NCI-H526 treated with DMSO at 0.1 percent for 48 hours (cell line): ENCODE measurements at regions not wholly inside any gene's neighbourhood (a gene's known extent, or its start where the extent isn't known, plus 50 kb on each side); places are given as distances from the start of the nearest gene placed in this dataset.
"Not testable (repeated sequence)": the region's sequence is repeated elsewhere in the genome, so short reads cannot be mapped to it uniquely, and the experiment has no call there.

Experiments used
- DNase-seq: peaks from one replicate; lab custom pipeline; 2025; lab: John Stamatoyannopoulos, UW

DNA sequence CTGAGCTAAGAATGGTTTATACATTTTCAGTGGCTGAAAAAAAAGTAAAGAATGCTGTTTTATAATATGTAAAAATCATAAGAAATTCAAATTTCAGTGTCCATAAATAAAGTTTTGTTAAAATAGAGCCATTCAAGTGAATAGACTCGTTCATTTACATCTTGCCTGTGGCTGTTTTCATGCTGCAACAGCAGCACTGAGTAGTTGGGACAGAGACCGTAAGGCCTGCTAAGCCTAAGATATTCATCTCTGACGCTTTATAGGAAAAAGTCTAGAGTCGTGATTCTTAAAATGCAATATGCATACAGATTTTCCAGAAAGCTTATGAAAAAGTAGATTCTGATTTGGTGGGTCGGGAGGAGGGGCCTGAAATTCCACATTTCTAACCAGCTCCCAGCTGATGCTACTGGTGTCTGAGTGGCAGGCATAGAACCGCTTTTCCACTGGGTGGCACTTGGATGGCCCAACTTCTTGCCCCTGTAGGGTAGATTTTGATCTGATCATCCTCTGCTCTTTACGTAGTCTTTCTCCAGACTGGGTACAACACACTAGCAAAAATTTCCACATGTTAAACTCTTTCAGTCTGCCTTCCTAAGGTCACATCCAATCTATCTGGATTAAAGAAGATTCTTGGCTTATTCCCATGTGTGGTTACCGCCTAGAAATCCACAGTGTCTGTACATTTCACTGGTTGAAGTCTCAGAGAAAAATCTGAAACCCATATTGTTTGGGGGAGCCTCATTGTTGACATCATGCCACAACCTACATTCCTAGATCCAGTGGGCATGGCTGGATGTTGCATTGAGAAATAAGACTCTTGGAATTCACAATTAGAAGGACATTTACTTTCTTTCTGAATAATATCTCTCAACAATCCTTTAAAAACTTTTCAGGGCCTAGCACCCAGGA is 151.2 kb downstream of the C12orf75 start:
- DNase-seq = no peak

DNA sequence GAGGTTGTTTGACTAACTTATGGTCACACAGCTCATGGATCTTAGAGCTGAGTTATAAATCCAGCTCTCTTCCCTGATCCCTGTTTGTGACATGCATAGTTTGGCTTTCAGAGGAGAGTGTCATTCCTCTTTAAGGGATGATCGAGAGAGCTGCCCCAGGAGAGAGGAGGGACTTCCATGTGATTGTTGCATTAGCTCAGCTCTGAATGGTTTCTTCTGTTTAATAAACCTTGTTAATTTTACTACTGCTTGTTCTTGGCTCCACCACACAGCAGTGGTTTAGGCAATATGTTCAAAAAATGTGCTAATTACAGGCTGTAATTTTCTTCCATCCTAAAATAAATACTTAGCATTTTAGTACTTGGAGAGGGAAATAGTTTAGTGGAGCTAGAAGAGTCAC is 152.5 kb downstream of the C12orf75 start:
- DNase-seq = no peak

DNA sequence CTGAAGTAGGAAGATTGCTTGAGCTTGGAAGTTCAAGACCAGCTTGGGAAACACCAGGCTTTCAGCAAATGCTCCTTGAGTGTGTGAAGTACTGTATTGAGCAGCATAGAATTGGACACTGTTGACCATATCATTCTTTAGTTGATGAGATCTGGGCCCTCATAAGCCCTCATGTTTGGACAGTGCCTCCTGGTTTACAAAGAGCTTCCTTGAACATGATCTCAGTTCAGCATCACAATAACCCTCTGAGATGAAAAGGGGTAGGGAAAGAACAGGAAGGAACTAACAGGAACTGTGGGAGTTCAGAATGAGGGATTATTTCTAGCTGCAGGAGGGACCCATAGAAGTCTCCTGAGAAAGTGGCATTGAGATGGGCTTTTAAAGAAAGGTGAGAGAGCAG is 153.2 kb downstream of the C12orf75 start:
- no peak for DNase-seq

DNA sequence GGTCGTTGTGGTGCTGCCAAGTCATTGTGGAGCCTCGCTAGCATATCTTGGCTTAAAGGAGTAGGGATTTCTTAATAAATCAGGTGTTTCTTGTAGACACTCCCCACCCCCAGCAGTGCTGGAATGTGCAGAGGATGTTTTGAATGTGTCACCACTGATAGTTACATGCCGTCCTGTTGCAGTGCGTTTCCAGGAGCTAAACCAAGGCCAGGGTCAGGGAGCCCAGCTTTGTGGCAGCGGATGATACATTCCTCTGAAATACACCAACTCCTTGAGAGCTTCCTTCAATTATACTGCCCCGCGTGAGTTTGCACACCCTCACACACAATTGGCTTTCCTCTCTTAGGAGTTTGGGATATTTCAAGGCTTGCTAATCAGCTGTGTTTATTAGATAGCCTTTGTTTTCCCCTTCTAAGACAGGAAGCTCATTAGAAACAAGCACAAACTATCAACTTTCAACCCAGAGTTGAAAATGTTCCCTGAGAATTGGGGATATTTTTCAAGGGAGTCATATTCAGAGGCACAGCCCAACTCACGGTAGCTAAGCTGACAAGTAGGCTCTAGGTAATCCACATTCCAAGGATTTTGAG is 154.9 kb downstream of the C12orf75 start:
- no peak for DNase-seq

DNA sequence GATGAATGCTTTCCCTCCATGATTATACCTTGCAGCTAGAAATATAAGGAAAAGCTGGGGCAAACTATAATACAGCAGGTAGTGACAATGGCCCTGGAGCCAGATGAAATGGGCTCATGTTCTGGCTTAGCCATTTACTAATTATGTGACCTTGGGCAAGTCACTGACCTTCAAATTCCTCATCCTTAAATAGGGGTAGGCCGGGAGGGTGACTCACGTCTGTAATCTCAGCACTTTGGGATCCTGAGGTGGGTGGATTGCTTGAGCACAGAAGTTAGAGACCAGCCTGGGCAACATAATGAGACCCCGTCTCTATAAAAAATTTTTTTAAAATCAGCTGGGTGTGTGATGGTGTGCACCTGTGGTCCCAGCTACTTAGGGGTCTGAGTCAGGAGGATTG is 155.4 kb downstream of the C12orf75 start:
- no peak for DNase-seq

DNA sequence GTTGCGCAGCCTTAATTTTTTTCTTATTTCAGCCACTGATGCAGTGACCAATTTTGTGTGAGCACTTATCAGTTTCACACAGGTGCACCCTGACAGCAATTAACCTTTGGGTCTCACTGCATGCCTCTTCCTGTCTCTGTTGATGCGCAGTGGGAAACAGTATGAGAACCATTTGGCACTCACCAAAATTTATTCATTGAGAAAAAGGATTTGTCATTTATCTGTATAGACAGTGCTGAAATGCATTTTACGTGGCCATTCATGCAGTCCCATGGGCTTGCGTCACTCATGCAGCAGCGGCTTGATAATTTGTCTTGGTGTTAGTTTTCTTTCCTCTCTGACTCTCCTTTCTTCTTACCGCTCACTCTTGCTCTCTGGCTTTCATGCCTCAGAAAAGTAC is 157.5 kb downstream of the C12orf75 start:
- DNase-seq = no peak

DNA sequence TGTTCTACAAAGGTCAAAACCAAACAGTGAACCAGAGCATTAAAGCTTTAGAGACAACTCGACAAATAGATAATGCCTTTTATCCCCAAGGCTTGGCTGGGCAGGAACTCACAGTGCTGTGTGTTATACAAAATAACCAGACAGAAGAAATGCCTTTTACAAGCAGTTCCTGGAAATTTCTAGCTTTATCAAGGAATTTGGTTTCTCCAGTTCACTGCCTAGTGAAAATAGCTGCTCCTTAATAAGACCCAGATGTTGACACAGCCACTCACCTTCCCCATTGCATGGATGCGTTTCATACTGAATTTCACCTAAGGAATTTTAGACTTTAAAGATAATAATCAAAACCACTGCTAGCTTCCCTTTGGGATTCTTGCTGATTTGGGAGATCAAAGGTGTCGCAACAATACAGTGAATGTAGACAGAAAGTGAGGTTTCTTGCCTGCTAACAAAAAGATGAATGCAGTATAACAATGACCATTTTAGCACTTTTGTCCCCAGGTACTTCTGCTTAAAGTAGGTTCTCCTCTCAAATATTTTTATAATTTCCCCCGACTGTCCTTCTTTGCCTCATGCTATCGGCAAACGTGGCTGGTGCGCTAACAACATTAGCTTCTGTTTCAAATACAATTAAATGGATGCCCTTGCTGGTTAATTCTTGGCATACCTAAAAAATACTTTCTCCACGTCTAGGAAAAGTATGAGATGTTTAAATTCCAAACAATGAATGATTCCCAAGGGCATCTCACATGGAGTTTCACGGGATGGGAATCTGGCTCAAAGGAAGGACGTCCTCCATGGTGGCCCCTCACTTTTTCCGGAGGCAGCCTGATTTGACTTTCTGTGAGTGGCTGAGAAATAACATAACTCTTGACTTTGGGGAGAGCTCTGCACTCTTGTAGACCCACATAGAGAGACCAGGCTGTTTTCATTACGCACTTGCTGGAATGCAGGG is 162.4 kb downstream of the C12orf75 start:
- DNase-seq = no peak

DNA sequence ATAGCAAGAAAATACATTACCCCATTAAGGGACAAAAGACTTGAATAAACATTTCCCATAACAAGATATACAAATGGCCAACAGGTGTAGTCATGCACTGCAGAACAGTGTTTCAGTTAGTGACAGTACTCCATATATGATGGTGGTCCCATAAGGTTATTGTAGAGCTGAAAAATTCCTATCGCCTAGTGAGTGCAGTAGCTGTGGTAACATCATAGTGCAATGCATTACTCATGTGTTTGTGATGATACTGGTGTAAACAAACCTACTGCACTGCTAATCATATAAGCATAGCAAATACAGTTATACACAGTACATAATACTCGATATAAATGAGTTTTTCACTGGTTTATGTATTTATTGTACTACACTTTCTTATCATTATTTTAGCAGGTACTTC is 168.7 kb downstream of the C12orf75 start:
- DNase-seq = no peak

DNA sequence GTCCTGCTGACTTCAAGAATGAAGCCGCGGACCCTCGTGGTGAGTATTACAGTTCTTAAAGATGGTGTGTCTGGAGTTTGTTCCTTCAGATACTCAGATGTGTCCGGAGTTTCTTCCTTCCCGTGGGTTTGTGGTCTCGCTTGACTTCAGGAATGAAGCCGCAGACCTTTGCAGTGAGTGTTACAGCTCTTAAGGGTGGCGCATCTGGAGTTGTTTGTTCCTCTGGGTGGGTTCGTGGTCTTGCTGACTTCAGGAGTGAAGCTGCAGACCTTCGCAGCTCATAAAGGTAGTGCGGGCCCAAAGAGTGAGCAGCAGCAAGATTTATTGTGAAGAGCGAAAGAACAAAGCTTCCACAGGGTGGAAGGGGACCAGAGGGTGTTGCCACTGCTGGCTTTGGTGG is 170.2 kb downstream of the C12orf75 start:
- DNase-seq = not testable (repeated sequence)

DNA sequence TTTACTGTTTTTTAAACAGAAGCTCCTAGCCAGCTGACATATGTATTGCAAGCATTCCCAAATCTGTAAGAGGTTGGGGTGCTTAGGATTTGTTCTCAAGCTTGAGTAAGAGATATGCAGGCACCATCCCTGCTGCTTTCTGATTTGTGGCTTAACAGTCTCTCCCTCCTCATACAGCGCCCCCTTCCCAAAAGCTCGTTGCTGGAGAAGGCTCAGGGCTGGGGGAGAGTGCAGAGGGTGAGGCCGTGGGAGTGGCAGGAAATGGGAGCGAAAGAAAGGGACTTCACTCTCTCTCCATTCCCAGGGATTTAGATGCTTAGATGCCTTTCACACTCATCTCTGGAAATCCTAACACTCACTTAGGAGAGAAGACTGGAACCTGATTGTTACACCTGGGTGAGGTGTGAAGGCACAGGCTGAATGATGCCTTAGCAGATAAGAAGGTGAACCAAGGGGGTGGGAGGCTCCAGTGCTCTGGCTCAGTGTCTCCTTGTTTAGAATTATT is 172.0 kb downstream of the C12orf75 start:
- no peak for DNase-seq

DNA sequence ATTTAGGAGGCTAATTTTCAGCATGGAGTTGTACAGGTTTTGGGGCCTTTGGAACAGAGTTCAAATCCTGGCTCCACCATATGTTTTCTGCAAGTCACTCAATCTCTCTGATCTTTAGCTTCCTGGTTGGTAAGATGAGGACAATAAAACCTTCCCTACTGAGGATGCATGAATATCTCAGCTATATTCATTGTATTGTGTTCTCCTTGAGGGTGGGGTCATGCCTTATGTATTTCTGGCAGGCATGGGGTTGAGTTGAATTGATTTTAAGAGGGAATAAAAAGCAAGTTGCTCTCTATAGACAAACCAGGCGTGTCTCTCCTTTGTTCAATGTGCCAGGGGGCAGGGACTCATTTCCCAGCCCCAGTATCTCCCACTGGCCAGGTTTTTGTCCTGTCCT is 173.1 kb downstream of the C12orf75 start:
- no peak for DNase-seq

DNA sequence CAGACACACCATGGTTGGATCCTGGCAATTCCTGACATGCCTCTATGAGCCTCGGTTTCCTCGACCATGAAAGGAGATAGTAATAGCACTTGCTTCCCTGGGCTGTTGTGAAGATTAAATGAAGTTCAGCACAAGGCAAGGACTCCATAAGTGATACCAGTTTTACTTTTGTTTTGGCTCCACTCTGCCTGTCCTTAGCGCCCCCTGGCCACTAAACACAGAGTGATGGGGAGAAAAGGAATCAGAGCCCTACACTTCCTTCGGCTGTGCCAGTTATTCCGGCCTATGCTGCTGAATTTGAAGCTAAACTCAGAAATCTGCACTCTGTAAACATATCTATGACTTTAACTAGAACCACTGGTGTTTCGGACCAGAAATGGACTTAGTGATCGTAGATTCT is 173.8 kb downstream of the C12orf75 start:
- no peak for DNase-seq

DNA sequence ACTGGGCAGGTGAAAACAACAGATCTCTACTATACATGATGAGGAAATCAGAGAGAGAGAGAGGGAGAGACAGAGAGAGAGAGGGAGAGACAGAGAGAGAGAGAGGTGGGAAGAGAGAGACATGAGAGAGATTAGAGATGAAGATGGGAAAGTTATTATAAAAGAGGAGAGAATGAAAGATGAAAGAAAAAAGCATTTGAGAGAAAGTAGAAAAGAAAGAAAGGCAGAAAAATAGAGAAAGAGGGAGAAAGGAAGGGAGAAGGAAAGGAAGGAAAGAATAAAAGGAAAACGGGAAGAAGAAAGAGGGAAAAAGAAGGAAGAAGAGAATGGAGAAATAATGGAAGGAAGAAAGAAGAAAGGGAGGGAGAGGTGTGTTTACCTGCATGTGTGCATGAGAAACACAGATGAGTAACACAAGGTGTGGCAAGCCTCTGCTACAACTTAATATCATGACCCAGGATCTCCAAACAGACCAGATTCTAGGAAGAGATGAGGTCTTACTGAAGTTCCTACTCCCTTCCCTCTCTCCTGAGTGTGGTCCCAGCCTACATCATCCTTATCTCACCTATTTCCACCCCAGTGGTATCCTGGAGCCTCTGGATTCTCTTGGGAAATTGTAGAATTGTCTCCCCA is 176.3 kb downstream of the C12orf75 start:
- DNase-seq = no peak

DNA sequence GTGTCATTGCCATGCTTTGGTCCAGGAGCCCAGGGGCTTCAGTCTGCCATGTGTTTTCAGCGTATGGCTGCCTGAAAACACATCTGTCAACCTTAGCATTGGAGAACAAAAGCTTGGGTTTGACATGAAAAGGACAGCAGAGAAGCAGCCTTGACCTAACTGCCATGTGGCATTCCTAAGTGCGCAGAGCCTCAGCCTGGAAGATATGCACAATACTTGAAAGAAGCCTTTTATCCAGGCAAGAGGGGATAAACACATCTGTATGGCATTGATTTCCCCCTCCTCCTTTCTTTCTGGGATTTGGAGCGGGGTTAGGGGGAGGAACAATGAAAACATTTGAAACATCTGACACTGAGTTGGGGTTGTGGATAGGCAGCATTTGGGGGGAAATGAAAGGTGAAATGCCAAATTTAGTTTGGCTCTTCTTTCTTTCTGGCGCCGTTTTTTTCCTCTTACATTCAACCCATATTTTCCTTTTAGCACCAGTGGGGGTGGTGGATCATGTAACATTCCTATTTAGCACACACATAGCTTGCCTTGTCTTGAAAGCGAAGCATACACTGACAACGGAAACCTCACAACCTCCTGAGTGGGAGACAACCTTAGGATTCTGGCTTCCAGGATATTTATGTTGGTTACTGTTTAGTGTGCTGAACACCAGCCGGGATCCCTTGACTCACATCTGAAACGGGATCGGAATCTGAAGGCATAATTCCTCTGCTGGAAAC is 177.0 kb downstream of the C12orf75 start:
- no peak for DNase-seq

DNA sequence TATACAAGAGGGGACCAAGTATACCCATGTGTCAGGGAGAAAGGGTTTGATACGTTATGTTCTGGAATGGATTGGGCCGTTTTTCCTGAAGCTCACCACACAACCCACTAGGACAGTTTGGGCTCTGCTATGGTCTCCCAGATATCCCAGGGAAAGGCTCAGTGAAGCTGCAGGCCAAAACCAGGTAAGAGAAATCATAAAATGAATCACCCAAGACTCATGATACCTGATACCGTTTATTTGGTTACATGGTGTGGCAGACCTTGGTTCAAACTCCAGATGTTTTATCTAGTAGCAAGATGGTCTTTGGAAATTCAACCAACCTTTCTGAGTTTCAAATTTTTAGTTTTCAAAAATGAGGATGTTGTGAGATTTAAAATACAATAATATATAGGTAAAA is 177.6 kb downstream of the C12orf75 start:
- no peak for DNase-seq

DNA sequence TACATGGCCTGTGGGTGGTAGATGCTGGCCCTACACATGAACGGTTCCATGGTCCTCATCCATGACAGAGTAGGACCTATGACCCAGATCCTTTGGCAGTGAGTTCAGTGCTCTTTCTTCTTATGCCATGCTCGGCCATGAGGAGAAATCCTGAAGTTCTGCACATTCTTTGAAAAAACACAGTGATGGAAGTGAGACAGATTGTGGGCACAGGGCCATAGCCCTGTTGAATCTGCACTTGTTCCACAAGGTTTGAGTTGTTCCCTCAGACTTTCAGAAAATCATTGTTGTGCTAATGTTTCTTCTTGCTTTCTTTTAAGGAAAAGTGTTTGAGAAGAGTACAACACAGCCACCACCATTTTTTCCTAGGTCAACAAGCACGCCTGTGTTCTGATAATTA is 180.0 kb downstream of the C12orf75 start:
- no peak for DNase-seq

DNA sequence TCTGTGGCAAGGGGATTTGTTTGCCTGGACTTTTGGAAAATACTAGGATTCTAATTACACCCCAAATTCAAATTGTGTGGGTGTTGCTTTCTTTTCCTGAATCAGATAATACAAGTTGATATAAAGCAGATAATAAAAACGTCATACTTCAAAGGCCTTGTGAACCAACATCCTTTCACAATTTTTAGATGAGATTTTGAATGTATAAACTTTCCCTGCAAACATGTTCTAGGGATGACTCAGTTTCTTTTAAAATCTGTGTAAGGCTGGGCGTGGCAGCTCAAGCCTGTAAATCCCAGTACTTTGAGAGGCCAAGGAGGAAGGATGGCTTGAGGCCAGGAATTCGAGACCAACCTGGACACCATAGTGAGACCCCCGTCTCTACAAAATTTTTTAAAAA is 182.4 kb downstream of the C12orf75 start:
- DNase-seq = not testable (repeated sequence)

DNA sequence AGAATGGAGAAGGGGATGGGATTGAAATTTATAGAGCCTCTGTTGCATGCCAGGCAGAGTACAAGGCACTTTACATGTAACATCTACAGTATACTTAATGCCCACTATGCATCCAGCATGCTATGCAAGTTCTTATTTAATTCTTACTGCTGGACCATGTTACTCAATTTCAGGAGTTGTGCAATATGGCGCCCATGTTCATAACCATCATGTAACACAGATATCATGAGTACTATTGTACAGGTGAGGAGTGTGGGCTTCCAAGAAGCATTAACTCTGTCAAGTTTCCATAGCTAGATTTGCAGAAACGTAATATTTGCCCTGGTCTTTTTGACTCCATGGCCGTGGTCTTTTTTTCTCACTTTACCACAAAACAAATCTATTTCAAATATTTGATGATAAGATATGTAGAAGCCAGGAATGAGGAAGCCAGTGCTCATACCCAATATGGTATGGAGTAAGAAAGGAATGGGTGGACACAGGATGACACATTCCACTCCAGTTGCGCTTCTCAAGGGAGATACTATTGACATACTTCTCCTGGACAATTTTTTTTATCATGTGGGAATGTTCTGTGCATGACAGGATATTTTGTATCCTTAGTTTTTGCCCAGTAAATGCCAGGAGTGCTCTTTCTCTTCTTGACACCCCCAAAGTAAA is 191.8 kb downstream of the C12orf75 start:
- no peak for DNase-seq

DNA sequence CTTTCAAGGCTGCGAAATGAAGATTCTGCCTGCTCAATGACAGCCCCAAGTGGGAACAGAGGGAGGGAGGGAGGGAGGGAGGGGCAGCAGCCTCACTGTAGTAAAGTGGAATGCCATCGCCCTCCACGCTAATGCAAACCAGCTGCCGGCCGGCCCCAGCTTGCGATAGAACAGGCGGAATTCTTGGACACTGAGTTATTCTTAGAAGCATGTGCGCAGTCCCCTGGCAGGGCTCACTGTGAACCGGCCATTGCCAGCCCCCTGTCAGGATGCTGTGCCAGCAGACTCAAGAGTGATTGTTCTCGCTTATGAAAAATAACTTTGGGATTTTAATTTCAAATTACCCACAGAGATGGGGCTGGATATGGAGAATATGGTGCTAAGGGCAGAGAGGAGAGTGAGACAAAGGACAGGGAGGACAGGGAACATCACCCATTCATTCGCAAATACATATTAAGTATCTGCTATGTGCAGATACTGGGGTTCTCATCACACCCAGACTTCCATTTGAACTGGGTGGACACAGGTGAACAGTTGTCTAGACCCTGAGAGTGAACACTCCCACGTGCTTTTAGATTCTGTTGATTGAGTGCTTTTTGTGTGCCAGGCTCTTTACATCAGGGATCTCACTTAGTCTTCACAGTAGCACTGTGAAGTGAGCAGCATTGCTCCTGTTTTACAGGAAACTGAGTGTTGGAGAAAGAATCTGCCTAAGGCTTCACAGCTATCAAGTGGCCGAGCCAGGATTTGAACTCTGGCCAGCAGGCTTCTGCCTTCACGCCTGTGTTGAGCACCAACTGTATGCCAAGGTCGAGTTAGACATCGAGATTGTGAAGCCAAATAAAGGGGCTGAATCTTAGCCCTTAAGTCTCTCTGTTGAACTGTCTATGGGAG is 192.9 kb downstream of the C12orf75 start:
- DNase-seq = no peak

DNA sequence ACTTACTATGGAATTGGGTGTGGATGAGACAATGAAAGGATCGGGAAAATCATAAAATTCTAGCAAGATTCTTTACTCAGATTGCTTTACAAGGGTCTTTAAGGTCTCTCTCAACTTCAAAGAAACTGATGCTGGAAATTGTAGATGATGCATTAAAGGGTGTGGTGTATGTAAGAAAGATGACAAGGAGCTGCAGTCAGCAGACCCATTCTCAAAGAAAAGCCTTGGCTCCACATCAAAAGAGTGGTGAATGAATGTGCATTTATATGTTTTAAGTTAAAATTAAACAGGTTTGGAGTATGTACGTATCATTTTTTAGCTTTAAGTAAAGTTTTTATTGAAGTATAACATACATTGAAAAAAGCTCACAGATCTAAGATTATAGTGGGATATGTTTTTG is 194.5 kb downstream of the C12orf75 start:
- no peak for DNase-seq
